PC-3 (cell line): ENCODE measurements at regions not wholly inside any gene's neighbourhood (a gene's known extent, or its start where the extent isn't known, plus 50 kb on each side); places are given as distances from the start of the nearest gene placed in this dataset.

Source experiments
- CTCF ChIP-seq: fragments of 300-600 bp; sonication (generic); conservative IDR thresholded peaks from 2 replicates; pipeline ENCODE4 v1.5.1; 2017; ENCODE audit warnings: antibody characterized with exemption, low read depth, mild to moderate bottlenecking, low read length
- EZH2 ChIP-seq: fragments of 300-600 bp; sonication (generic); IDR thresholded peaks from one replicate; pipeline ENCODE4 v1.6.1; 2017; ENCODE audit warnings: antibody characterized with exemption, mild to moderate bottlenecking, low read length; ENCODE audit not compliant: unreplicated experiment
- EZH2phosphoT487 ChIP-seq: fragments of 300-600 bp; sonication (generic); IDR thresholded peaks from 2 replicates; pipeline ENCODE4 v1.6.1; 2018; ENCODE audit warnings: mild to moderate bottlenecking, antibody characterized with exemption, low read length, borderline replicate concordance

GRCh38 chr4:107467461-107467860 lies 252.6 kb downstream of the PAPSS1 start:
- no peak for TF ChIP-seq CTCF
- TF ChIP-seq EZH2: no peak
- TF ChIP-seq EZH2phosphoT487: no peak
